H54 (cell line): ENCODE measurements at regions not wholly inside any gene's neighbourhood (a gene's known extent, or its start where the extent isn't known, plus 50 kb on each side); places are given as distances from the start of the nearest gene placed in this dataset.

Experiments used
- DNase-seq: peaks from one replicate; pipeline ENCODE4 v3.0.0; 2011; ENCODE audit warnings: low spot score, mixed read lengths; ENCODE audit not compliant: insufficient read length
- FAIRE-seq: peaks from 3 replicates; lab custom pipeline; 2011; peaks lifted over from hg19 to GRCh38; lab: Jason Lieb, UNC
- POLR2A ChIP-seq: IDR thresholded peaks from 2 replicates; pipeline ENCODE4 v1.6.1; 2011; ENCODE audit warnings: low read depth, mild to moderate bottlenecking, low read length

- TF ChIP-seq POLR2A = no peak
- FAIRE-seq (no peak), DNase-seq (no peak)
These were observed 73.7 kb upstream of the ZNF516 start for GRCh38 chr18:76568731-76569130.

- FAIRE-seq (no peak), DNase-seq (no peak)
- TF ChIP-seq POLR2A = no peak
These were observed 72.9 kb upstream of the ZNF516 start for GRCh38 chr18:76567835-76568445.

GRCh38 chr18:76566987-76567386, 71.9 kb upstream of the ZNF516 start:
- FAIRE-seq (no peak), DNase-seq (no peak)
- no peak for TF ChIP-seq POLR2A

- DNase-seq = peak; percentile 21
- no peak for FAIRE-seq
- TF ChIP-seq POLR2A = no peak
These were observed 70.5 kb upstream of the ZNF516 start for GRCh38 chr18:76565238-76566173.

GRCh38 chr18:76564655-76565237, 69.7 kb upstream of the ZNF516 start:
- FAIRE-seq = no peak
- no peak for TF ChIP-seq POLR2A
- no peak for DNase-seq

- TF ChIP-seq POLR2A = no peak
- no peak for FAIRE-seq
- no peak for DNase-seq
These were observed 69.1 kb upstream of the ZNF516 start for GRCh38 chr18:76564117-76564516.

- FAIRE-seq (no peak), DNase-seq (no peak)
- no peak for TF ChIP-seq POLR2A
These were observed 67.5 kb upstream of the ZNF516 start for GRCh38 chr18:76562286-76563122.

- TF ChIP-seq POLR2A = no peak
- FAIRE-seq = no peak
- no peak for DNase-seq
These were observed 64.0 kb upstream of the ZNF516 start for GRCh38 chr18:76558881-76559667.

GRCh38 chr18:76557026-76557575, 62.1 kb upstream of the ZNF516 start:
- no peak for TF ChIP-seq POLR2A
- DNase-seq = no peak
- no peak for FAIRE-seq

- no peak for TF ChIP-seq POLR2A
- DNase-seq (no peak), FAIRE-seq (no peak)
These were observed 59.6 kb upstream of the ZNF516 start for GRCh38 chr18:76554547-76555222.

GRCh38 chr18:76553715-76554546, 58.9 kb upstream of the ZNF516 start:
- FAIRE-seq (no peak), DNase-seq (no peak)
- no peak for TF ChIP-seq POLR2A
